Aorta (tissue), 5 donors: ENCODE measurements at regions not wholly inside any gene's neighbourhood (a gene's known extent, or its start where the extent isn't known, plus 50 kb on each side); places are given as distances from the start of the nearest gene placed in this dataset.

Experiments used
- ATAC-seq: fragments of 200-7000 bp; cut with Tn5 transposase; one replicate; pipeline ENCODE4 v1.9.1; 2022; ENCODE audit warnings: moderate library complexity; ENCODE audit not compliant: low FRiP score
- DNase-seq, 2 donors: peaks; one replicate each; pipeline ENCODE4 v3.0.0-alpha.2; 2020
- H3K27ac ChIP-seq, 2 donors: one replicate each; pipeline ENCODE4 v1.5.1; 2013; ENCODE audit warnings: low read length in 2 of 2, mild to moderate bottlenecking in 2 of 2, moderate library complexity in 2 of 2, control low read depth in 1 of 2, inconsistent platforms in 1 of 2, low read depth in 1 of 2
- H3K27me3 ChIP-seq, 2 donors: one replicate each; pipeline ENCODE4 v1.6.1; 2013; ENCODE audit warnings: control low read depth in 1 of 2, low read length in 1 of 2, mild to moderate bottlenecking in 1 of 2, moderate library complexity in 1 of 2; ENCODE audit not compliant: insufficient read depth in 2 of 2, control insufficient read depth in 1 of 2
- H3K36me3 ChIP-seq, 2 donors: one replicate each; pipeline ENCODE4 v1.6.1; 2013; ENCODE audit warnings: control low read depth in 1 of 2, low read length in 1 of 2, mild to moderate bottlenecking in 1 of 2; ENCODE audit not compliant: insufficient read depth in 2 of 2, control insufficient read depth in 1 of 2
- H3K4me1 ChIP-seq, 2 donors: one replicate each; pipeline ENCODE4 v1.6.1; 2013; ENCODE audit warnings: low read length in 2 of 2, control low read depth in 1 of 2, mild to moderate bottlenecking in 1 of 2, moderate library complexity in 1 of 2; ENCODE audit not compliant: insufficient read depth in 2 of 2, control insufficient read depth in 1 of 2
- H3K4me3 ChIP-seq, 2 donors: one replicate each; pipeline ENCODE4 v1.5.1; 2013; ENCODE audit warnings: low read length in 2 of 2, control low read depth in 1 of 2, mild to moderate bottlenecking in 1 of 2
- H3K9me3 ChIP-seq: one replicate; pipeline ENCODE4 v1.6.1; 2013; ENCODE audit warnings: mild to moderate bottlenecking, low read length; ENCODE audit not compliant: control insufficient read depth
- WGBS, 2 donors: extraction: QIAGEN DNeasy Blood & Tissue Kit; methylation state at CpG; one replicate each; pipeline ENCODE4 v1.1.7; 2013; 5-methylcytosine and 5-hydroxymethylcytosine counted together
- intact Hi-C, 2 donors: fragments of 100-400 bp; cut with DNase I; formaldehyde crosslinking; loops; one replicate each; pipeline versions ENCODE4 v1.14.2 to v1.15.0; 2022
- donor health status: healthy with polysubstance abuse.
- donor health status: Bipolar disorder and iron deficiency.
- donor health status: DM: no; HTN: no; CAD: no.
- donor health status: DM: no; HTN: no; CAD: no.
- donor health status: DM: yes; HTN: yes; CAD: no.

GRCh38 chr2:104118889-104119288 is 735.0 kb upstream of the POU3F3 start:
- no peak overlapping the region for H3K27ac ChIP-seq
- H3K9me3 ChIP-seq: no peaks in the 10 kb centered on the region
- WGBS, 2 donors: 59 to 89% methylated on average over 2 of the region's 2 CpGs
- ATAC-seq (no peak), DNase-seq (no peak)
- H3K27me3 ChIP-seq: no peaks in the 10 kb centered on the region
- H3K4me1 ChIP-seq: no peaks in the 10 kb centered on the region
- H3K36me3 ChIP-seq: no peaks in the 10 kb centered on the region
- intact Hi-C loops: no loop called here
- no peak overlapping the region for H3K4me3 ChIP-seq

- Histone ChIP-seq H3K27me3 (no peaks in the 10 kb centered on the region), H3K36me3 (no peaks in the 10 kb centered on the region), H3K4me1 (no peaks in the 10 kb centered on the region), H3K27ac (no peak overlapping the region), H3K9me3 (no peaks in the 10 kb centered on the region), H3K4me3 (no peak overlapping the region)
- WGBS, 2 donors: 83 to 86% methylated on average over 4 of the region's 4 CpGs
- ATAC-seq (no peak), DNase-seq (no peak)
- intact Hi-C loops: no loop called here
These were observed 733.7 kb upstream of the POU3F3 start for GRCh38 chr2:104120171-104120570.

- Histone ChIP-seq H3K27me3 (no peaks in the 10 kb centered on the region), H3K36me3 (no peaks in the 10 kb centered on the region), H3K4me1 (no peaks in the 10 kb centered on the region), H3K27ac (no peak overlapping the region), H3K4me3 (no peak overlapping the region), H3K9me3 (no peaks in the 10 kb centered on the region)
- WGBS, 2 donors: 65 to 71% methylated on average over 2 of the region's 2 CpGs
- no peak for ATAC-seq
- no peak for DNase-seq
- intact Hi-C loops: no loop called here
These were observed 728.8 kb upstream of the POU3F3 start for GRCh38 chr2:104125096-104125495.

DNA sequence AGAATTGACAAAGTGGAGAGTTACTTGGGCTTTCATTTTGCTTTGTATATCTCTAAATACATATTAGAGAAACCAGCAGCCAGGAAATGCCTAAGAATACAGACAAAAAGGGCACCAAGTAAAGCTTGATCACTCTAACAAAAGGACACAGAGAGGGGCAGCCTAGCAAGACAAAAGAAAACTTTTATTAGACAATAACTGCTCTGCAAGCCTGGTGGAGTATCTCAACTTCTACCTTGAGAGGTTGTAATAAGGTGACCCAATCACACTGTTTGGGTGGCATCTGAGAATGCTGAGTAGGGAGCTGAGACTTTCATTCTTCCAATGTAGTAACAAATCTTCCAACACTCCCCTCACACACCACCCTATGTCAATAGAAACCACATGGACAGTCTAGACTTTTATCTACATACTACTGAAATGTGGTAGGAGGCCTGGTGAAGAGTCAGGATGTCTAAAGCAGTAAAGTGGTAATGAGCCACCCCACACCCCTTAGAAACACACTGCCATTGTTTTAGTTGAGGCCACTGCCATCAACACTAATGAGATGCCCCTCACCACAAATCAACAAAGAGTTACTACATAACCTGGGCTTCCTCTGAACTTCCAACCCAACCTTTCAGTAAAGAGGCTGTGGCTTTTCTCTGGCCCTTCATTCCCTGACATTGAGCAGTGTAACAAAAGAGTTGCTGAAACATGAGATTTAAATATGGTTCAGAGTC is 726.7 kb upstream of the POU3F3 start:
- intact Hi-C loops: no loop called here
- no peak for ATAC-seq
- Histone ChIP-seq H3K36me3 (no peaks in the 10 kb centered on the region), H3K4me3 (no peak overlapping the region), H3K9me3 (no peaks in the 10 kb centered on the region), H3K27ac (no peak overlapping the region), H3K4me1 (no peaks in the 10 kb centered on the region), H3K27me3 (no peaks in the 10 kb centered on the region)
- no peak for DNase-seq

DNA sequence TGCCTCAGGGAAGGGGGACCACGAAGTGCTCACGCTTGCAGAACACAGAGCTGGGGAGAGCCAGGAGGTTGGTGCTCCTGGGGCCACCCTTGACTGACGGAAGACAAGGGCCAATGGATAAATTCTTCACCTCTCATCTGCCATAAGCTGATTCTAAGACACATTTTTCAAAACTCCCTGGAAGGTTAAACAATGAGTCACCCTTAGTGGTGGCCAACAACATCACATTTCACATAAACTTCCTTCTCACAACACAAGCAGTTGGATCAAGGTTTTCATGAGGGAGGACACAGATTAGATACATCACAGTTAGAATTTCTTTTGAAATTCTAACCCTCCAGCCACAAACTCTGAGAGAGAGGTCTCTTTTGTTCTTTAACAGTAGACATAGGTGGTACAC is 713.6 kb upstream of the POU3F3 start:
- H3K36me3 ChIP-seq: no peaks in the 10 kb centered on the region
- H3K9me3 ChIP-seq: no peaks in the 10 kb centered on the region
- H3K27me3 ChIP-seq: no peaks in the 10 kb centered on the region
- H3K4me3 ChIP-seq: no peak overlapping the region
- DNase-seq: no peak
- WGBS, 2 donors: 30 to 36% methylated on average over 3 of the region's 3 CpGs
- H3K27ac ChIP-seq: no peak overlapping the region
- no peak for ATAC-seq
- H3K4me1 ChIP-seq: no peaks in the 10 kb centered on the region
- intact Hi-C loops: no loop called here

DNA sequence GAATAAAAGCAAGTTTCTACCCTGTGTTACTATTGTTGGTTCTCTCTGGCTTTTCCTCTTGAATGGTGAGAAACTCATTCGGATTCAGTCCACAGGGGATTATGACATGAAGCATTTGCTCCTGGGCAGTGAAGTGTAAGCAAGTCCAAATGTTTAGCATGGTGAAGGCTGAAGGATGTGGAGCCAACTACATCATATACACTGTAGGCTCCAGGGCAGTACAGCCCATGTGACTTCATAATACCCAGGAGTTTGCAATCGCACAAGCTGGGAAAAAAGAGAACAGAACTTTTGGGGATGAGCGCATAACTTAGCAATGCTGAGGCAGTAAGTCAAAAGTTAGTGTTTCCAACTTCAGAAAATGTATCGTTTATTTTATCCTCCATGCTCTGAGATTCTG is 695.7 kb upstream of the POU3F3 start:
- Histone ChIP-seq H3K27me3 (no peaks in the 10 kb centered on the region), H3K4me1 (no peaks in the 10 kb centered on the region), H3K9me3 (peaks cover 2% of the 10 kb centered on the region), H3K4me3 (no peak overlapping the region), H3K36me3 (no peaks in the 10 kb centered on the region), H3K27ac (no peak overlapping the region)
- intact Hi-C loops: no loop called here
- ATAC-seq (no peak), DNase-seq (no peak)
- WGBS, 2 donors: 34% methylated on average over 4 of the region's 4 CpGs

DNA sequence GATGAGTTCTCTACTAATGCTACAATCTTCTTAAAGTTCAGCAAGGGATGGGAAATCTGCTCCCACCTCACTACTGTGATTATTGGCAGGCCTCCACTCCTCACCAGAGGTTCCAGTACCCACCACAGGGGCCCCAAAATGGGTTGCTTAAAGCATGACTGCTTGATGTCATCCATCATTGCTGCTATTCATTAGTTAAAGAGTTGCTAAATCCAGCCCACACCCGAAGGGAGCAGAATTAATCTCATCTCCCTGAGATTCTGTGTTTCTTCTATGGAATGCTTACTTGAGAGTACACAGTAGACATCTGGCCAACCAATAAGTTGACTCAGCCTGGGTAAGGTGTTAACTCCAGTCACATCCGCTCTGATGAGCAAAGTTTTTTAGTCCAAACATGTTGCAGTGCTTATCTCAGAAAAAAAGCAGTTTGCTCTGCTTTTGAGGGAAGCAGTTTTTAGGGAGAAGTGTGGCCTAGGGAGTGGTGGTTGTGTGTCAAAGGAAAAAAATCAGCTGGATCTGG is 690.2 kb upstream of the POU3F3 start:
- no peak overlapping the region for H3K27ac ChIP-seq

GRCh38 chr2:104164721-104165252 is 689.1 kb upstream of the POU3F3 start:
- H3K4me3 ChIP-seq: no peak overlapping the region
- ATAC-seq (no peak), DNase-seq (no peak)
- no peaks in the 10 kb centered on the region for H3K4me1 ChIP-seq
- peaks cover 2% of the 10 kb centered on the region for H3K9me3 ChIP-seq
- H3K36me3 ChIP-seq: no peaks in the 10 kb centered on the region
- WGBS, 2 donors: 76 to 84% methylated on average over 7 of the region's 7 CpGs
- intact Hi-C loops: no loop called here
- H3K27ac ChIP-seq: no peak overlapping the region
- H3K27me3 ChIP-seq: no peaks in the 10 kb centered on the region

More for the DNA sequence above, 690.2 kb upstream of the POU3F3 start:
- ATAC-seq (no peak), DNase-seq (no peak)
- Histone ChIP-seq H3K4me1 (no peaks in the 10 kb centered on the region), H3K36me3 (no peaks in the 10 kb centered on the region), H3K4me3 (no peak overlapping the region), H3K27me3 (no peaks in the 10 kb centered on the region), H3K9me3 (peaks cover 2% of the 10 kb centered on the region)
- WGBS, 2 donors: 54 to 61% methylated on average over 2 of the region's 2 CpGs
- intact Hi-C loops: no loop called here

GRCh38 chr2:104177179-104177578 is 676.7 kb upstream of the POU3F3 start:
- DNase-seq (no peak), ATAC-seq (no peak)
- Histone ChIP-seq H3K9me3 (peaks cover 2% of the 10 kb centered on the region), H3K27ac (no peak overlapping the region), H3K27me3 (no peaks in the 10 kb centered on the region), H3K4me3 (no peak overlapping the region), H3K36me3 (no peaks in the 10 kb centered on the region), H3K4me1 (no peaks in the 10 kb centered on the region)
- 62 to 74% methylated on average over 1 of the region's 1 CpG for WGBS, 2 donors
- intact Hi-C loops: no loop called here
